WTC11 (cell line): ENCODE measurements at regions not wholly inside any gene's neighbourhood (a gene's known extent, or its start where the extent isn't known, plus 50 kb on each side); places are given as distances from the start of the nearest gene placed in this dataset.

Experiments used
- ATAC-seq: fragments of 200-7000 bp; cut with Tn5 transposase; 2 replicates; pipeline ENCODE4 v1.10.0; 2021; ENCODE audit warnings: mild to moderate bottlenecking, moderate library complexity
- CTCF ChIA-PET: fragments of 300-600 bp; sonication (Branson Sonifier 250); formaldehyde crosslinking; loops from one replicate; lab custom pipeline; 2021; ENCODE audit warnings: antibody characterized with exemption; lab: Charles Lee
- POLR2A ChIA-PET: fragments of 350-600 bp; sonication (Branson Sonifier 250); formaldehyde crosslinking; loops from one replicate; lab custom pipeline; 2021; ENCODE audit warnings: antibody characterized with exemption; lab: Charles Lee
- DNase-seq: peaks from one replicate; pipeline ENCODE4 v3.0.0; 2021; ENCODE audit warnings: low spot score
- H3K27ac Mint-ChIP-seq: 2 replicates; pipeline ENCODE4 v1.8.0; 2021; ENCODE audit warnings: mixed read lengths
- H3K27me3 Mint-ChIP-seq: 2 replicates; pipeline ENCODE4 v1.8.0; 2021; ENCODE audit warnings: low read depth, mild to moderate bottlenecking, moderate library complexity, mixed read lengths
- H3K36me3 Mint-ChIP-seq: 2 replicates; pipeline ENCODE4 v1.8.0; 2021; ENCODE audit warnings: mixed read lengths
- H3K4me1 Mint-ChIP-seq: 2 replicates; pipeline ENCODE4 v1.8.0; 2022; ENCODE audit warnings: mixed read lengths
- H3K4me3 Mint-ChIP-seq: 2 replicates; pipeline ENCODE4 v1.8.0; 2021; ENCODE audit warnings: mild to moderate bottlenecking, moderate library complexity, mixed read lengths
- H3K9me3 Mint-ChIP-seq: 2 replicates; pipeline ENCODE4 v1.8.0; 2021; ENCODE audit warnings: mixed read lengths
- ARID4B ChIP-seq: sonication (generic); formaldehyde crosslinking; IDR thresholded peaks from 2 replicates; pipeline ENCODE4 v1.8.0; 2023; ENCODE audit warnings: missing genetic modification reagents, mild to moderate bottlenecking, borderline replicate concordance
- ATF3 ChIP-seq: sonication (generic); formaldehyde crosslinking; conservative IDR thresholded peaks from 2 replicates; pipeline ENCODE4 v1.8.1; 2022; ENCODE audit warnings: mild to moderate bottlenecking, missing genetic modification reagents
- CREB1 ChIP-seq: sonication (generic); formaldehyde crosslinking; IDR thresholded peaks from 2 replicates; pipeline ENCODE4 v1.8.0; 2023; ENCODE audit warnings: mild to moderate bottlenecking, missing genetic modification reagents
- E2F1 ChIP-seq: sonication (generic); formaldehyde crosslinking; IDR thresholded peaks from 2 replicates; pipeline ENCODE4 v1.8.0; 2022; ENCODE audit warnings: mild to moderate bottlenecking, missing genetic modification reagents
- E2F5 ChIP-seq: sonication (generic); formaldehyde crosslinking; IDR thresholded peaks from 2 replicates; pipeline ENCODE4 v1.8.1; 2022; ENCODE audit warnings: mild to moderate bottlenecking, moderate library complexity, missing genetic modification reagents
- ETV6 ChIP-seq: sonication (generic); formaldehyde crosslinking; IDR thresholded peaks from 2 replicates; pipeline ENCODE4 v1.8.1; 2022; ENCODE audit warnings: mild to moderate bottlenecking, missing genetic modification reagents
- FOXP1 ChIP-seq: sonication (generic); formaldehyde crosslinking; IDR thresholded peaks from 2 replicates; pipeline ENCODE4 v1.8.0; 2022; ENCODE audit warnings: missing genetic modification reagents, mild to moderate bottlenecking, moderate library complexity, borderline replicate concordance
- IRF1 ChIP-seq: sonication (generic); formaldehyde crosslinking; IDR thresholded peaks from 2 replicates; pipeline ENCODE4 v1.8.0; 2023; ENCODE audit warnings: missing genetic modification reagents
- IRF2 ChIP-seq: sonication (generic); formaldehyde crosslinking; IDR thresholded peaks from 2 replicates; pipeline ENCODE4 v1.8.0; 2022; ENCODE audit warnings: low read depth, missing genetic modification reagents, borderline replicate concordance
- MLX ChIP-seq: sonication (generic); formaldehyde crosslinking; IDR thresholded peaks from 2 replicates; pipeline ENCODE4 v1.8.1; 2023; ENCODE audit warnings: mild to moderate bottlenecking, missing genetic modification reagents, moderate library complexity
- MXD4 ChIP-seq: fragments of 250-450 bp; sonication (Bioruptor Pico); IDR thresholded peaks from 2 replicates; pipeline ENCODE4 v1.8.0; 2021; ENCODE audit warnings: mild to moderate bottlenecking, moderate library complexity, borderline replicate concordance
- NFE2L1 ChIP-seq: sonication (generic); formaldehyde crosslinking; IDR thresholded peaks from 2 replicates; pipeline ENCODE4 v1.8.1; 2023; ENCODE audit warnings: missing genetic modification reagents
- SOX15 ChIP-seq: fragments of 250-450 bp; sonication (Bioruptor Pico); IDR thresholded peaks from 2 replicates; pipeline ENCODE4 v1.9.0; 2021; ENCODE audit warnings: mild to moderate bottlenecking
- STAT6 ChIP-seq: sonication (generic); formaldehyde crosslinking; conservative IDR thresholded peaks from 2 replicates; pipeline ENCODE4 v1.8.1; 2023; ENCODE audit warnings: mild to moderate bottlenecking, low read depth, missing genetic modification reagents, moderate library complexity
- TCF7 ChIP-seq: sonication (generic); formaldehyde crosslinking; IDR thresholded peaks from 2 replicates; pipeline ENCODE4 v1.8.0; 2022; ENCODE audit warnings: mild to moderate bottlenecking, low read depth, missing genetic modification reagents, moderate library complexity
- TEAD1 ChIP-seq: sonication (generic); formaldehyde crosslinking; IDR thresholded peaks from 2 replicates; pipeline ENCODE4 v1.8.0; 2022; ENCODE audit warnings: mild to moderate bottlenecking, missing genetic modification reagents
- TEAD4 ChIP-seq: sonication (generic); formaldehyde crosslinking; IDR thresholded peaks from 2 replicates; pipeline ENCODE4 v1.8.0; 2022; ENCODE audit warnings: mild to moderate bottlenecking, missing genetic modification reagents
- USF1 ChIP-seq: sonication (generic); formaldehyde crosslinking; IDR thresholded peaks from 2 replicates; pipeline ENCODE4 v1.8.0; 2022; ENCODE audit warnings: mild to moderate bottlenecking, missing genetic modification reagents
- ZBTB43 ChIP-seq: sonication (generic); formaldehyde crosslinking; IDR thresholded peaks from 2 replicates; pipeline ENCODE4 v1.8.1; 2023; ENCODE audit warnings: mild to moderate bottlenecking, missing genetic modification reagents
- ZMAT4 ChIP-seq: fragments of 250-450 bp; sonication (Bioruptor Pico); IDR thresholded peaks from 2 replicates; pipeline ENCODE4 v1.9.0; 2021; ENCODE audit warnings: mild to moderate bottlenecking
- ZNF317 ChIP-seq: sonication (generic); formaldehyde crosslinking; IDR thresholded peaks from 2 replicates; pipeline ENCODE4 v1.8.1; 2023; ENCODE audit warnings: low read depth, mild to moderate bottlenecking, moderate library complexity, missing genetic modification reagents, borderline replicate concordance

- no peak overlapping the region for H3K27ac Mint-ChIP-seq
- no peaks in the 10 kb centered on the region for H3K27me3 Mint-ChIP-seq
- TF ChIP-seq TCF7: no peak
- TF ChIP-seq ZBTB43 (CRISPR knock-in tag): no peak
- TF ChIP-seq USF1 (CRISPR knock-in tag): no peak
- no peak for TF ChIP-seq IRF1 (CRISPR knock-in tag)
- TF ChIP-seq ETV6: no peak
- no peak for TF ChIP-seq E2F1
- TF ChIP-seq FOXP1 (CRISPR knock-in tag): no peak
- no peak for TF ChIP-seq STAT6 (CRISPR knock-in tag)
- no peak for TF ChIP-seq SOX15 (CRISPR knock-in tag)
- H3K4me1 Mint-ChIP-seq: peaks cover 10% of the 10 kb centered on the region
- ChIA-PET POLR2A (no interaction called here), CTCF (no interaction called here)
- H3K9me3 Mint-ChIP-seq: no peaks in the 10 kb centered on the region
- DNase-seq: no peak
- no peaks in the 10 kb centered on the region for H3K36me3 Mint-ChIP-seq
- no peak for ATAC-seq
- H3K4me3 Mint-ChIP-seq: no peak overlapping the region
These were observed 226.0 kb downstream of the MIAT start for GRCh38 chr22:26883393-26883792.

GRCh38 chr22:26884921-26885320, 227.5 kb downstream of the MIAT start:
- POLR2A ChIA-PET: no interaction called here
- TF ChIP-seq TCF7 (no peak), CREB1 (CRISPR knock-in tag) (no peak), TEAD1 (no peak), ARID4B (CRISPR knock-in tag) (no peak), ATF3 (CRISPR knock-in tag) (no peak), IRF2 (CRISPR knock-in tag) (no peak), NFE2L1 (CRISPR knock-in tag) (no peak), TEAD4 (CRISPR knock-in tag) (no peak), ZMAT4 (CRISPR knock-in tag) (no peak), MXD4 (CRISPR knock-in tag) (no peak), MLX (no peak), ZNF317 (CRISPR knock-in tag) (no peak), E2F5 (CRISPR knock-in tag) (no peak)

More at GRCh38 chr22:26884921-26885320, 227.5 kb downstream of the MIAT start:
- H3K27me3 Mint-ChIP-seq: no peaks in the 10 kb centered on the region
- peaks cover 14% of the 10 kb centered on the region for H3K4me1 Mint-ChIP-seq
- no peak for ATAC-seq
- no peak overlapping the region for H3K27ac Mint-ChIP-seq
- H3K9me3 Mint-ChIP-seq: no peaks in the 10 kb centered on the region
- DNase-seq: no peak
- H3K36me3 Mint-ChIP-seq: no peaks in the 10 kb centered on the region
- CTCF ChIA-PET: no interaction called here
- H3K4me3 Mint-ChIP-seq: no peak overlapping the region
